SK-N-SH treated with all-trans-retinoic acid at 6 μM for 48 hours (cell line): ENCODE measurements at regions not wholly inside any gene's neighbourhood (a gene's known extent, or its start where the extent isn't known, plus 50 kb on each side); places are given as distances from the start of the nearest gene placed in this dataset.

Source experiments
- OSR1 ChIP-seq: fragments of 250-450 bp; sonication (Bioruptor Pico); IDR thresholded peaks from 2 replicates; pipeline ENCODE4 v1.8.0; 2022; ENCODE audit warnings: moderate library complexity, mild to moderate bottlenecking, inconsistent platforms
- PATZ1 ChIP-seq: fragments of 250-450 bp; sonication (Bioruptor Pico); IDR thresholded peaks from 2 replicates; pipeline ENCODE4 v1.8.0; 2020; ENCODE audit warnings: mild to moderate bottlenecking, moderate library complexity, borderline replicate concordance
- ZC3H10 ChIP-seq: fragments of 250-450 bp; sonication (Bioruptor Pico); IDR thresholded peaks from 2 replicates; pipeline ENCODE4 v1.5.1; 2021; ENCODE audit warnings: mild to moderate bottlenecking, moderate library complexity
- ZFP3 ChIP-seq: fragments of 250-450 bp; sonication (Bioruptor Pico); IDR thresholded peaks from 2 replicates; pipeline ENCODE4 v1.5.0; 2020; ENCODE audit warnings: mild to moderate bottlenecking, moderate library complexity

DNA sequence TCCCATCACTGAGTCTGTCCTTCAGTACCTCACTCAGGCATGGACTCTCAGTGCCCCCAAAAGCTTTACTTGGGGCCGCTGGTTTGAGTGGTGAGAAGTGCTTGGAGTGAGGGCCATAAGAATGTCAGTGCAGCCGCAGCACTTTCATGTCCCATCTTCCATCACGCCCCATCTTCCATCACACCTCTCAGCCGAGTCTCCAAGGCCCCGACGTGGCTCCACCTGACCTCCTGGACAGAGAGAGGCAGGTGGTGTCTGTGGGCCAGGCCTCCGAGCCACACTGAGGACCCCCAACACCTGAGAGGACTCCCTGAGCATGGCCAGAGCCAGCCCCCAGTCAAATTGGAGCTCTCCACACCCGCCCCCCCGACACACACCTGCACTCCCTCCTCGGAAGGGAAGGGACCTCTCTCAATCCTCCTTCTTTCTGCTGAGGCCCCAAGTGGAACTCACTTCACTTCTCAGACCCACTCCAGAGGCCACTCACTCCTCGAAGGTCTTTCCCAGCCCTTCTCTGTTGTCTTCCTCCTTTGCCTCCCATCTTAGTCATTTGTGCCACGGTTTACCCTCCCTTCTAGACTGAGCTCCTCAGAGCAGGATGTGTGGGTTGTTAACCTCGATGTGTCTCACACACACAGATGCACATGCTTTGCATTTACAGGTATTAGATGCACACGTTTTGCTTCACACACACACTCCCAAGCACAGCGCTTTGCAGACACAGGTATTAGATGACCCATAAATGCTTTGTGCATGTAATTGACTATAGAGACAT, 65.7 kb upstream of the ATP12A start:
- TF ChIP-seq PATZ1 (CRISPR knock-in tag): no peak
- TF ChIP-seq ZFP3: no peak
- no peak for TF ChIP-seq OSR1 (CRISPR knock-in tag)
- no peak for TF ChIP-seq ZC3H10 (CRISPR knock-in tag)
